ENCODE measurements at regions not wholly inside any gene's neighbourhood (a gene's known extent, or its start where the extent isn't known, plus 50 kb on each side); places are given as distances from the start of the nearest gene placed in this dataset.
"Not testable (repeated sequence)": the region's sequence is repeated elsewhere in the genome, so short reads cannot be mapped to it uniquely, and the experiment has no call there.

GRCh38 chr5:21483790-21484497 is 1369.2 kb downstream of the CDH12 start:
- TF ChIP-seq POLR2A, CTCF (IDR thresholded peaks at IDR 0.05): not testable (repeated sequence)
